Nephron (organoid): ENCODE measurements at regions not wholly inside any gene's neighbourhood (a gene's known extent, or its start where the extent isn't known, plus 50 kb on each side); places are given as distances from the start of the nearest gene placed in this dataset.

Source experiments
- H3K27ac Mint-ChIP-seq, 3 experiments: 2 replicates each; pipeline ENCODE4 v1.8.0; 2020; ENCODE audit warnings: mixed read lengths in 3 of 3, mild to moderate bottlenecking in 2 of 3, moderate library complexity in 1 of 3
- H3K27me3 Mint-ChIP-seq: 2 replicates; pipeline ENCODE4 v1.8.0; 2021; ENCODE audit warnings: low read depth, mild to moderate bottlenecking, moderate library complexity, mixed read lengths
- H3K36me3 Mint-ChIP-seq: 2 replicates; pipeline ENCODE4 v1.8.0; 2020; ENCODE audit warnings: low read depth, mixed read lengths
- H3K4me1 Mint-ChIP-seq: 2 replicates; pipeline ENCODE4 v1.8.0; 2020; ENCODE audit warnings: mixed read lengths
- H3K4me3 Mint-ChIP-seq, 3 experiments: 2 replicates each; pipeline ENCODE4 v1.8.0; 2020; ENCODE audit warnings: mild to moderate bottlenecking in 3 of 3, mixed read lengths in 3 of 3, moderate library complexity in 2 of 3
- H3K9me3 Mint-ChIP-seq: 2 replicates; pipeline ENCODE4 v1.8.0; 2020; ENCODE audit warnings: mixed read lengths
- CTCF ChIP-seq, 3 experiments: fragments of 200-600 bp; sonication (generic); IDR thresholded peaks; one replicate each; pipeline ENCODE4 v1.5.0; 2021; ENCODE audit warnings: antibody characterized with exemption in 3 of 3; ENCODE audit not compliant: unreplicated experiment in 3 of 3

- Mint-ChIP-seq H3K36me3 (no peaks in the 10 kb centered on the region), H3K27ac (no peak overlapping the region), H3K4me1 (peaks cover 19% of the 10 kb centered on the region), H3K9me3 (no peaks in the 10 kb centered on the region), H3K27me3 (peaks cover 3% of the 10 kb centered on the region), H3K4me3 (no peak overlapping the region)
- TF ChIP-seq CTCF (IDR thresholded peaks at IDR 0.05; ENCODE audit: unreplicated experiment in 3 of 3) = no peak
Observed at GRCh38 chr3:102091358-102091757, 242.0 kb downstream of the NFKBIZ start.

GRCh38 chr3:102092617-102093466 lies 243.5 kb downstream of the NFKBIZ start:
- no peak overlapping the region for H3K27ac Mint-ChIP-seq
- H3K27me3 Mint-ChIP-seq = peaks cover 3% of the 10 kb centered on the region
- H3K9me3 Mint-ChIP-seq = no peaks in the 10 kb centered on the region
- no peak for TF ChIP-seq CTCF (IDR thresholded peaks at IDR 0.05; ENCODE audit: unreplicated experiment in 3 of 3)
- H3K36me3 Mint-ChIP-seq = no peaks in the 10 kb centered on the region
- no peak overlapping the region for H3K4me3 Mint-ChIP-seq
- H3K4me1 Mint-ChIP-seq = peaks cover 19% of the 10 kb centered on the region

- no peak for TF ChIP-seq CTCF (IDR thresholded peaks at IDR 0.05; ENCODE audit: unreplicated experiment in 3 of 3)
- no peaks in the 10 kb centered on the region for H3K36me3 Mint-ChIP-seq
- H3K9me3 Mint-ChIP-seq = no peaks in the 10 kb centered on the region
- H3K27ac Mint-ChIP-seq = no peak overlapping the region
- no peak overlapping the region for H3K4me3 Mint-ChIP-seq
- H3K27me3 Mint-ChIP-seq = peaks cover 3% of the 10 kb centered on the region
- H3K4me1 Mint-ChIP-seq = peaks cover 15% of the 10 kb centered on the region
Observed at GRCh38 chr3:102094506-102094905, 245.2 kb downstream of the NFKBIZ start.

- Mint-ChIP-seq H3K4me3 (no peak overlapping the region), H3K36me3 (no peaks in the 10 kb centered on the region), H3K27me3 (peaks cover 3% of the 10 kb centered on the region), H3K4me1 (peaks cover 6% of the 10 kb centered on the region), H3K27ac (no peak overlapping the region), H3K9me3 (no peaks in the 10 kb centered on the region)
- TF ChIP-seq CTCF (IDR thresholded peaks at IDR 0.05; ENCODE audit: unreplicated experiment in 3 of 3) = no peak
Observed at GRCh38 chr3:102095383-102095782, 246.1 kb downstream of the NFKBIZ start.

GRCh38 chr3:102096066-102096465 lies 246.8 kb downstream of the NFKBIZ start:
- Mint-ChIP-seq H3K27me3 (peaks cover 3% of the 10 kb centered on the region), H3K36me3 (no peaks in the 10 kb centered on the region), H3K4me3 (no peak overlapping the region), H3K27ac (no peak overlapping the region), H3K9me3 (no peaks in the 10 kb centered on the region), H3K4me1 (no peaks in the 10 kb centered on the region)
- no peak for TF ChIP-seq CTCF (IDR thresholded peaks at IDR 0.05; ENCODE audit: unreplicated experiment in 3 of 3)
